ENCODE measurements at regions not wholly inside any gene's neighbourhood (a gene's known extent, or its start where the extent isn't known, plus 50 kb on each side); places are given as distances from the start of the nearest gene placed in this dataset.

GRCh38 chr5:115455301-115455707, 89.3 kb downstream of the FEM1C start:
- Histone ChIP-seq H3K27me3 (ENCODE audit: insufficient read depth, low read length) (no peaks in the 10 kb centered on the region), H2AFZ (ENCODE audit: low read length) (no peak overlapping the region), H4K5ac (ENCODE audit: insufficient read length, low read depth, low read length) (no peak overlapping the region), H4K20me1 (ENCODE audit: control insufficient read depth, insufficient read depth, insufficient read length) (no peaks in the 10 kb centered on the region), H3K14ac (ENCODE audit: insufficient read depth, low read length) (no peak overlapping the region), H3K9ac (ENCODE audit: extremely low read depth, insufficient read length, low read length) (no peak overlapping the region), H2BK20ac (ENCODE audit: low read depth, low read length, poor library complexity, severe bottlenecking) (no peak overlapping the region), H3K27ac (ENCODE audit: insufficient read length, low read depth, low read length) (no peak overlapping the region), H3K9me3 (ENCODE audit: control insufficient read depth, low read depth, low read length) (no peaks in the 10 kb centered on the region), H4K8ac (replicated peaks; ENCODE audit: insufficient read length, low read depth, low read length) (no peak overlapping the region), H3K56ac (ENCODE audit: insufficient read length, low read depth, low read length) (no peak overlapping the region), H2BK120ac (ENCODE audit: low read depth, low read length, poor library complexity, severe bottlenecking) (no peak overlapping the region), H3K23me2 (ENCODE audit: insufficient read length, low read depth, low read length, poor library complexity, severe bottlenecking) (no peaks in the 10 kb centered on the region), H3K4me1 (ENCODE audit: insufficient read depth, low read length) (peaks cover 5% of the 10 kb centered on the region; the same call in 1 of the 2 replicates), H2AK5ac (ENCODE audit: insufficient read length, low read length) (no peak overlapping the region), H2BK15ac (ENCODE audit: low read depth, low read length) (no peak overlapping the region), H3K4me2 (ENCODE audit: insufficient read depth, insufficient read length, low read length) (no peak overlapping the region), H2BK5ac (ENCODE audit: insufficient read length, low read length) (no peak overlapping the region), H3K79me1 (ENCODE audit: insufficient read depth, low read depth, low read length, poor library complexity, severe bottlenecking) (no peaks in the 10 kb centered on the region), H3K4ac (ENCODE audit: low read depth, low read length) (no peak overlapping the region), H3K18ac (ENCODE audit: insufficient read length, low read depth, low read length) (no peak overlapping the region), H3T11ph (ENCODE audit: low read length) (no peak overlapping the region), H2BK12ac (ENCODE audit: insufficient read length, low read depth, low read length) (no peak overlapping the region), H3K23ac (ENCODE audit: insufficient read length, low read depth, low read length) (no peak overlapping the region), H3K79me2 (ENCODE audit: insufficient read depth, low read length) (no peaks in the 10 kb centered on the region), H4K91ac (ENCODE audit: insufficient read length, low read depth, low read length) (no peak overlapping the region)
- H3K36me3 Mint-ChIP-seq (ENCODE audit: insufficient read depth in 1 of 3, low read depth in 3 of 3), result no peaks in the 10 kb centered on the region
- no peak overlapping the region for H3K4me3 Mint-ChIP-seq
- peaks cover 8 to 9% of the 10 kb centered on the region in 2 experiments for H3K4me1 Mint-ChIP-seq
- no peaks in the 10 kb centered on the region; a peak in 1 of 5 replicates for H3K9me3 Mint-ChIP-seq
- no peaks in the 10 kb centered on the region for H3K27me3 Mint-ChIP-seq (ENCODE audit: low read depth)
- H3K27ac Mint-ChIP-seq, result no peak overlapping the region
- no peak for TF ChIP-seq CTCF (conservative IDR thresholded peaks at IDR 0.05)
- DNase-seq, result no peak
- no CpG with 5 or more reads among the region's 6 CpGs for WGBS (ENCODE audit: extremely low coverage, insufficient read length, low lambda C conversion rate)
